OCI-LY1 (cell line): ENCODE measurements at regions not wholly inside any gene's neighbourhood (a gene's known extent, or its start where the extent isn't known, plus 50 kb on each side); places are given as distances from the start of the nearest gene placed in this dataset.

Source experiments
- H2AFZ ChIP-seq: fragments of 200-600 bp; sonication (generic), shearing (Covaris generic); 2 replicates; pipeline ENCODE4 v1.6.0; 2014; ENCODE audit warnings: antibody characterized with exemption, mild to moderate bottlenecking, low read length
- H3F3A ChIP-seq: fragments of 200-600 bp; sonication (generic), shearing (Covaris generic); 2 replicates; pipeline ENCODE4 v1.6.0; 2014; ENCODE audit warnings: mild to moderate bottlenecking, antibody characterized with exemption, low read length, moderate library complexity; ENCODE audit not compliant: insufficient read depth
- H3K27ac ChIP-seq: fragments of 200-600 bp; sonication (generic); 2 replicates; pipeline ENCODE4 v1.5.1; 2014; ENCODE audit warnings: low read length, mixed run types, mild to moderate bottlenecking, low read depth; ENCODE audit not compliant: poor library complexity, severe bottlenecking
- H3K27me3 ChIP-seq: fragments of 200-600 bp; sonication (generic); 2 replicates; pipeline ENCODE4 v1.6.0; 2014; ENCODE audit warnings: antibody characterized with exemption, mild to moderate bottlenecking, low read length, moderate library complexity; ENCODE audit not compliant: insufficient read depth
- H3K36me3 ChIP-seq: fragments of 200-600 bp; sonication (generic); 2 replicates; pipeline ENCODE4 v1.6.1; 2014; ENCODE audit warnings: mild to moderate bottlenecking, antibody characterized with exemption, low read length, moderate library complexity, mixed read lengths; ENCODE audit not compliant: insufficient read depth
- H3K4me1 ChIP-seq: fragments of 200-600 bp; sonication (generic); 2 replicates; pipeline ENCODE4 v1.5.1; 2014; ENCODE audit warnings: mild to moderate bottlenecking, low read length, moderate library complexity; ENCODE audit not compliant: insufficient read depth, severe bottlenecking
- H3K4me2 ChIP-seq: fragments of 200-600 bp; sonication (generic), shearing (Covaris generic); 2 replicates; pipeline ENCODE4 v1.6.1; 2014; ENCODE audit warnings: low read length
- H3K4me3 ChIP-seq: fragments of 200-600 bp; sonication (generic); 2 replicates; pipeline ENCODE4 v1.5.1; 2014; ENCODE audit warnings: low read length, low read depth, mild to moderate bottlenecking, mixed read lengths; ENCODE audit not compliant: poor library complexity, severe bottlenecking
- H3K79me2 ChIP-seq: fragments of 200-600 bp; shearing (Covaris generic); 2 replicates; pipeline ENCODE4 v1.6.1; 2016; ENCODE audit warnings: mixed run types, low read length, mixed read lengths; ENCODE audit not compliant: insufficient read depth
- H3K9ac ChIP-seq: fragments of 200-600 bp; sonication (generic), shearing (Covaris generic); 2 replicates; pipeline ENCODE4 v1.6.1; 2014; ENCODE audit warnings: mild to moderate bottlenecking, low read length, mixed read lengths
- H3K9me2 ChIP-seq: fragments of 200-600 bp; sonication (generic), shearing (Covaris generic); 2 replicates; pipeline ENCODE4 v1.6.1; 2014; ENCODE audit warnings: low read depth, mild to moderate bottlenecking, low read length, mixed read lengths
- H3K9me3 ChIP-seq: fragments of 200-600 bp; shearing (Covaris generic); 2 replicates; pipeline ENCODE4 v1.6.1; 2014; ENCODE audit warnings: low read length, mixed read lengths
- H4K20me1 ChIP-seq: fragments of 200-600 bp; sonication (generic), shearing (Covaris generic); 2 replicates; pipeline ENCODE4 v1.6.0; 2016; ENCODE audit warnings: mild to moderate bottlenecking, low read length; ENCODE audit not compliant: insufficient read depth
- EZH2 ChIP-seq: fragments of 200-600 bp; sonication (generic), shearing (Covaris generic); IDR thresholded peaks from 2 replicates; pipeline ENCODE4 v1.8.0; 2017; ENCODE audit warnings: borderline replicate concordance, mixed run types, mild to moderate bottlenecking, antibody characterized with exemption, low read length, moderate library complexity, mixed read lengths
- TF ChIP-seq, protein P1 (sequence below): fragments of 200-600 bp; sonication (generic), shearing (Covaris generic); IDR thresholded peaks from 2 replicates; pipeline ENCODE4 v1.5.1; 2017; ENCODE audit warnings: mild to moderate bottlenecking, antibody characterized with exemption, low read length, moderate library complexity, mixed read lengths

DNA sequence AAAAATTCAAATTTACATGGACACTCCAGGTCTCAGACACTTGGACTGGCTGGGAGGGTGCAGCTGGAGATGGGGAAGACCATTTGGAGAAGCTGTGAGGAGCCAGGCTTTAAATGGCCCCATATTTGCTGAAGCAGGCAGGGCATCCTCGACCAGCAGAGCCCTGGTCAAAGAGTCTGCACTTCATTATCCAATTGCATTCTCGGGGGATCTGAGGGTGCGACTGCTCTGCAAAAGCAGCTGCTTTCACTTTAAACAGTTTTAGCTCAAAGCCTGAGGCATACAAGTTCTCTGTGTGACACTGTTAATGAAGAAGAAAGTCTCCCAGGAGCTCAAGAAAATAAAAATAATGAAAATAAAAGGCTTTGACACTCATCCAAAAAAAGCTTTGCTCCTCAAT is 98.0 kb upstream of the SLC25A36 start:
- no peaks in the 10 kb centered on the region for H3F3A ChIP-seq
- peak overlapping the region; percentile 52 for H3K4me2 ChIP-seq
- no peaks in the 10 kb centered on the region for H4K20me1 ChIP-seq
- H3K4me1 ChIP-seq, result peaks cover 62% of the 10 kb centered on the region
- no peaks in the 10 kb centered on the region for H3K27me3 ChIP-seq
- TF ChIP-seq, protein P1, sequence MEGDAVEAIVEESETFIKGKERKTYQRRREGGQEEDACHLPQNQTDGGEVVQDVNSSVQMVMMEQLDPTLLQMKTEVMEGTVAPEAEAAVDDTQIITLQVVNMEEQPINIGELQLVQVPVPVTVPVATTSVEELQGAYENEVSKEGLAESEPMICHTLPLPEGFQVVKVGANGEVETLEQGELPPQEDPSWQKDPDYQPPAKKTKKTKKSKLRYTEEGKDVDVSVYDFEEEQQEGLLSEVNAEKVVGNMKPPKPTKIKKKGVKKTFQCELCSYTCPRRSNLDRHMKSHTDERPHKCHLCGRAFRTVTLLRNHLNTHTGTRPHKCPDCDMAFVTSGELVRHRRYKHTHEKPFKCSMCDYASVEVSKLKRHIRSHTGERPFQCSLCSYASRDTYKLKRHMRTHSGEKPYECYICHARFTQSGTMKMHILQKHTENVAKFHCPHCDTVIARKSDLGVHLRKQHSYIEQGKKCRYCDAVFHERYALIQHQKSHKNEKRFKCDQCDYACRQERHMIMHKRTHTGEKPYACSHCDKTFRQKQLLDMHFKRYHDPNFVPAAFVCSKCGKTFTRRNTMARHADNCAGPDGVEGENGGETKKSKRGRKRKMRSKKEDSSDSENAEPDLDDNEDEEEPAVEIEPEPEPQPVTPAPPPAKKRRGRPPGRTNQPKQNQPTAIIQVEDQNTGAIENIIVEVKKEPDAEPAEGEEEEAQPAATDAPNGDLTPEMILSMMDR, result no peak
- no peak for TF ChIP-seq EZH2
- H3K27ac ChIP-seq, result peak overlapping the region; percentile 90
- peak overlapping the region; percentile 5 for H3K4me3 ChIP-seq
- no peaks in the 10 kb centered on the region for H3K36me3 ChIP-seq
- H2AFZ ChIP-seq, result no peak overlapping the region
- peak overlapping the region; percentile 33 for H3K9ac ChIP-seq
- no peaks in the 10 kb centered on the region for H3K9me2 ChIP-seq
- H3K79me2 ChIP-seq, result no peaks in the 10 kb centered on the region
- no peaks in the 10 kb centered on the region for H3K9me3 ChIP-seq

DNA sequence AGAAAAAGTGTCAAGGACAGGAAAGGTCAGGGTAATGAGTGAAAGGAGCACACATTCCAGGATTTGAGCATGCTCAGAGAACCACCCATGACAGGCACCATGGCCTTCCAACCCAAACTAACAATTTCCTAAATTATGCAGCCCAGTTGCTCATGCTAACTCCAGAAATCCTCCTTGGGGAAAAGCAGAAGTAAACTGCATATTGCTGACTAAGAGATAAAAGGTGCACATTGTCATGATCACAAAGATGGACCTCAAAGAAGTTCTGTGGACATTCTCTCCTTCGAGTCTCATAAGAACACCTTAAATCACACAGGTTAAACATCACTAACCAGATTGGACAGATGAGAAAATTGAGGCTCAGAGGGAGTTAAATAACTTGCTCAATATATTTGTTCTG is 97.6 kb upstream of the SLC25A36 start:
- no peaks in the 10 kb centered on the region for H4K20me1 ChIP-seq
- no peaks in the 10 kb centered on the region for H3K9me3 ChIP-seq
- H3K36me3 ChIP-seq, result no peaks in the 10 kb centered on the region
- no peaks in the 10 kb centered on the region for H3K9me2 ChIP-seq
- no peak overlapping the region for H2AFZ ChIP-seq
- H3F3A ChIP-seq, result no peaks in the 10 kb centered on the region
- H3K4me1 ChIP-seq, result peaks cover 66% of the 10 kb centered on the region
- H3K27ac ChIP-seq, result peak overlapping the region; percentile 90
- H3K27me3 ChIP-seq, result no peaks in the 10 kb centered on the region
- peak overlapping the region; percentile 52 for H3K4me2 ChIP-seq
- no peak for TF ChIP-seq EZH2
- TF ChIP-seq, protein P1, result no peak
- no peak overlapping the region for H3K4me3 ChIP-seq
- H3K79me2 ChIP-seq, result no peaks in the 10 kb centered on the region
- peak overlapping the region; percentile 33; the same call in 1 of the 2 replicates for H3K9ac ChIP-seq

DNA sequence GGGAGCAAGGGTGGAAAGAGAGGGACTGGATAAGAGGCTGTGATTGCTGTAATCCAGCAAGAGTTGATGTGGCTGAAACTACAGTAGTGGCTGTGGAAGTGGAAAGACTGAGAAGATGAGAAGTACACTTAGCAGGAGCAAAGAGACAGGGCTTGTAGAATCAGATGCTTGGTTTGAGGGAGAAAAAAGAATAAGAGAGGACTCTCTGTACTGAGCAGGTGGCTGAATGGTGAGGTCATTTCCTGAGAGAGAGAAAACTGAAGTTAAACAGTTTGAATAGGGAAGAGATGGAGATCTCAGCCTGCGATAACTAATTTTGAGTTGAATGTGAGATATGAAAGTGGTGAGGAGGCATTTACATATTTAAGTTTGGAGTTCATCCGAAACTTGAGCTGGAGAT is 95.8 kb upstream of the SLC25A36 start:
- Histone ChIP-seq H4K20me1 (no peaks in the 10 kb centered on the region), H3K79me2 (no peaks in the 10 kb centered on the region), H3F3A (no peaks in the 10 kb centered on the region), H3K36me3 (no peaks in the 10 kb centered on the region), H3K9ac (peak overlapping the region; percentile 17; the same call in 1 of the 2 replicates), H2AFZ (no peak overlapping the region), H3K9me2 (no peaks in the 10 kb centered on the region), H3K4me2 (peak overlapping the region; percentile 10; the same call in 1 of the 2 replicates), H3K4me3 (no peak overlapping the region), H3K27me3 (no peaks in the 10 kb centered on the region), H3K9me3 (no peaks in the 10 kb centered on the region), H3K27ac (peak overlapping the region; percentile 90), H3K4me1 (peaks cover 82% of the 10 kb centered on the region)
- TF ChIP-seq EZH2, result no peak
- TF ChIP-seq, protein P1, result no peak
